HG03139 (cell line): ENCODE measurements at regions not wholly inside any gene's neighbourhood (a gene's known extent, or its start where the extent isn't known, plus 50 kb on each side); places are given as distances from the start of the nearest gene placed in this dataset.
"Not testable (repeated sequence)": the region's sequence is repeated elsewhere in the genome, so short reads cannot be mapped to it uniquely, and the experiment has no call there.

Experiments
- ATAC-seq: cut with Tn5 transposase; IDR thresholded peaks from one replicate; pipeline ENCODE4 v1.9.1; 2021; ENCODE audit not compliant: unreplicated experiment

GRCh38 chr7:9671979-9672917, 1238.8 kb downstream of the NXPH1 start:
- no peak for ATAC-seq

- ATAC-seq, result no peak
Measured at GRCh38 chr7:9680713-9681112, 1247.3 kb downstream of the NXPH1 start.

GRCh38 chr7:9681284-9681683, 1247.9 kb downstream of the NXPH1 start:
- no peak for ATAC-seq

DNA sequence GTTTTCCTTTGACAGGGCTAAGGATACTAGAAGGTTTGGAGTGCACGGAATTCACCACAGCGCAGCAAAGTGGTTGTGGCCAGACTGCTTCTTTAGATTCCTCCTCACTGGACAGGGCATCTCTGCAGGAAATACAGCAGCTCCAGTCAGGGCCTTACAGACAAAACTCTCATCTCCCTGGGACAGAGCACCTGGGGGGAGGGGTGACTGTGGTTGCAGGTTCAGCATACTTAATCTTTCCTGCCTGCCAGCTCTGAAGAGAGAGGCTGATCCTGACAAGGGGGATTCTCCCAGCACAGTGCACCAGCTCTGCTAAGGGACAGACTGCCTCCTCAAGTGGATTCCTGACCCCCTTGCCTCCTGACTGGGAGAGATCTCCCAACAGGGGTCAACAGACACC, 1257.9 kb downstream of the NXPH1 start:
- ATAC-seq, result no peak

DNA sequence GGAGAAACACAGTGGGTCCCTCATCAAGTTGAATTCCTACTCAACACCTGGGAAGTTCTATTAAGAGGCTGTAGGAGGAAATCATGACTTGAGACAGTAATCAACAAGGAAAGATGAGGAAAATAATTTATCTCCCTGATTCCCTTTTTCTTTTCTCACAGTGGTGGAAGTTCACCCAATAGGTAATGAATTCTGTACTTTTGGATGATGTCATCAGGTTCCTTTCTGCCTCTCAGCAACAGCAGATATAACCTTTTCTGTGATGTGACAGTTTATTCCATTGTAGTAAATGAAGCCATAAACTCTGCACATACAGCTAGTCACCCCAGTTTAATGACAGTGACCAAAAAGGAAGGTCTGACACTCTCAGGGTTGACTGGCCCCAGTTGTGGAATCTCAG, 1265.0 kb downstream of the NXPH1 start:
- ATAC-seq, result no peak

GRCh38 chr7:9709216-9709615, 1264.5 kb upstream of the PHF14 start:
- ATAC-seq, result no peak

- no peak for ATAC-seq
Measured at GRCh38 chr7:9711259-9711918, 1262.3 kb upstream of the PHF14 start.

- ATAC-seq, result no peak
Measured at GRCh38 chr7:9718071-9718661, 1255.5 kb upstream of the PHF14 start.

GRCh38 chr7:9719303-9719702, 1254.4 kb upstream of the PHF14 start:
- ATAC-seq, result no peak

DNA sequence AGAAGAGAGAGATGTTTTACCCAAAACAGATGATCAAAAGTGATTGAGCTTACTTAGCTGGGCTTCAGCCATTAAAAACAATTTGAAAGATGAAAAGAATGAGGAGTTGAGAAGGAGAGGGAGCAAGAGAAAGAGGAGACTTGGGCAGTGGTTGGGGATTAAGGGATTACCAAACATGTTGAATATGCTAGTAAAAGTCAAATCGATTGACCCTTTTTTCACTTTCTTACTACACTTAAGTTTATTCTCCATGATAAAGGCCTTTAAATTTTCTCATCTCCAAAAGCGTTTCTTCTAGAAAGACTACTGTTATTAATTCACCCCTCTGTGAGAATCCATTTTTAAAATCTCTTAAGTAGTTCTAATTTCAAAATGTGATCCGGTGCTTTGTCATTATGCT, 1254.0 kb upstream of the PHF14 start:
- ATAC-seq, result no peak

GRCh38 chr7:9725940-9726663, 1247.6 kb upstream of the PHF14 start:
- ATAC-seq, result not testable (repeated sequence)

DNA sequence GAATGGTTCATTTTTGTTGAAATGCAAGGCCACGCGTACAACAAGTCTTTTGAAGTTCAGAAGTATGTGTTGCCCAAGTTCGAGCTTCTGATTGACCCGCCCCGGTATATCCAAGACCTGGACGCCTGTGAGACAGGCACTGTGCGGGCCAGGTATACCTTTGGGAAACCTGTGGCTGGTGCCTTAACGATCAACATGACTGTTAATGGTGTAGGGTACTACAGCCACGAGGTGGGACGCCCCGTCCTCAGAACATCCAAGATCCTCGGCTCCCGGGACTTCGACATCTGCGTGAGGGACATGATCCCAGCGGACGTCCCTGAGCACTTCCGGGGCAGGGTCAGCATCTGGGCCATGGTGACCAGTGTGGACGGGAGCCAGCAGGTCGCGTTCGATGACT, 1246.9 kb upstream of the PHF14 start:
- ATAC-seq, result not testable (repeated sequence)

DNA sequence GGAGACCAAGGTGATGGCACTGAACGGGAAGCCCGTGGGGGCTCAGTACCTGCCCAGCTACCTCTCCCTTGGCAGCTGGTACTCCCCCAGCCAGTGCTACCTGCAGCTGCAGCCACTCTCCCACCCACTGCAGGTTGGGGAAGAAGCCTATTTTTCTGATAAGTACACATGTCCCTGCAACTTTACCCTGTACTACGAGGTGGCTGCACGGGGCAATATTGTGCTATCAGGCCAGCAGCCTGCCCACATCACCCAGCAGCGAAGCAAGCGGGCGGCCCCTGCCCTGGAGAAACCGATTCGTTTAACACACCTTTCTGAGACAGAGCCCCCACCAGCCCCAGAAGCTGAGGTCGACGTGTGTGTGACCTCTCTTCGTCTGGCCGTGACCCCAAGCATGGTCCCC, 1246.2 kb upstream of the PHF14 start:
- not testable (repeated sequence) for ATAC-seq

DNA sequence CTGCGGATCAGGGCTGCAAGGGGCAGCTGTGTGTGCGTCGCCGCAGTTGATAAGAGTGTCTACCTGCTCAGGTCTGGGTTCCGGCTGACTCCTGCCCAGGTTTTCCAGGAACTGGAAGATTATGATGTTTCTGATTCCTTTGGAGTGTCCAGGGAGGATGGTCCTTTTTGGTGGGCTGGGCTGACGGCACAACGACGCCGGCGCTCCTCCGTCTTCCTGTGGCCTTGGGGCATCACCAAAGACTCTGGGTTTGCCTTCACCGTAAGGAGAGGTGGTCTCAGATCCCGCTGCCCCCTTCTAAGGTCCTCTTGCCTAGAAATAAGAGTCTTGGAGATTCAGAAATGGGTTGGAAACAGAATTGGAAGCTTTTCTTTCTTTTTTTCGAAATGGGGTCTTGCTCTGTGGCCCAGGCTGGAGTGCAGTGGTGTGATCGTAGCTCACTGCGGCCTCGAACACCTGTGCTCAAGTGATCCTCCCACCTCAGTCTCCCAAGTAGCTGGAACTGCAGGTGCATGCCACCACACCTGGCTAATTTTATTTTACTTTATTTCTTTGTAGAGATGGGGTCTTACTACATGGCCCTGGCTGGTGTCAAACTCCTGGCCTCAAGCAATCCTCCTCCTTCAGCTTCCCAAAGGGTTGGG, 1245.5 kb upstream of the PHF14 start:
- ATAC-seq, result not testable (repeated sequence)

DNA sequence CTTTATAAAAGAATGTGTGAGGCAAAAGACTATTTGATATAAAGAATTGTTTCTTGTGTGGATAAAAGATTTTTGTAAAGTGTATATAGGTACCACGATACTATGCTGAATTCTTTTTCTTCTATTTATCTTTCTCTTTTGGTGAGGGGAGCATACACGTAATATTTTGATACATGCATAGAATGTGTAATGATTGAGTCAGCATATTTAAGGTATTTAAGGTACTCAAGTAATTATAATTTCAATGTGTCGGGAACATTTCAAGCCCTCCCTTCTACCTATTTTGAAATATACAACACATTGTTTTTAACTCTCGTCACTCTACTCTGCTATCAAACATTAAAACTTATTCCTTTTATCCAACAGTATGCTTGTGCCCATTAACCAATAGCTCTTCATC, 1221.6 kb upstream of the PHF14 start:
- ATAC-seq, result no peak

- ATAC-seq, result no peak
Measured at GRCh38 chr7:9761224-9761623, 1212.4 kb upstream of the PHF14 start.

- no peak for ATAC-seq
Measured at GRCh38 chr7:9776900-9777299, 1196.8 kb upstream of the PHF14 start.

GRCh38 chr7:9778367-9778766, 1195.3 kb upstream of the PHF14 start:
- no peak for ATAC-seq

DNA sequence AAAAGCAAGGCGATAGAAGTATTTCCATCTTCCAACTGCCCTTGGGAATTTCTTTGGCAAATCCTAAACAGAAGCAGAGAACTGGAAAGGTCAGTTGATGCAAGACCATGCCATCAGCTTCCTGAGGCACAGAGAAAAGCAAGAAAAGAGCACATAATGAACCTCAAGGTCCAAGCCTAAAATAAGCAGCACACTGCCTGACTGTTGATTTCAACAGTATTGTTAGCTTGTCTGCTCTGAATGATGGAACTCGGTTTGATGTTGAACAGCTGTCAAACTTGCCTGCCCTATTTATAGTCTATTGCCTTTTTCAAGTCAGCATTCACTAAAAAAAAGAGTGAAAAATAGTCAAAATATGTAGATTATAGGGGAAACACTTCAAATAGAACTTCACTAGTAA, 1192.0 kb upstream of the PHF14 start:
- no peak for ATAC-seq

DNA sequence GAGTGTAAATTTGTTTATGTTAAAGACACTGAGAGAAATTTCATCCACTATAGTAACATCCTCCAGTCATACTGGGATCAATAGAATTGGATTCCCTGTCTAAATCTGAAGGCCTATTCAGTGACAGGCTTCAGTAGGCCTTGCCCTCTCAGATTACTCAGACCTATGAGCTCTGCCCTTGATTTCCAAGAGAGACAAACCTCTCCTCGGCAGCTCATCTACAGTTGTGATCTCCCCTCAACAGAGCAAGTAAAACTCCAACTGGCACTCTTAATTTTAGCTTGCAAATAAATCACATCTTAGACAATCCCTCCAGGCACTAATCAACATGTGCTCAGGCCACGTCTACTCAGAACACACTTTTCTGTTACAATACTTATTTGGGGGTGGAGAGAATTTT, 1191.4 kb upstream of the PHF14 start:
- no peak for ATAC-seq

DNA sequence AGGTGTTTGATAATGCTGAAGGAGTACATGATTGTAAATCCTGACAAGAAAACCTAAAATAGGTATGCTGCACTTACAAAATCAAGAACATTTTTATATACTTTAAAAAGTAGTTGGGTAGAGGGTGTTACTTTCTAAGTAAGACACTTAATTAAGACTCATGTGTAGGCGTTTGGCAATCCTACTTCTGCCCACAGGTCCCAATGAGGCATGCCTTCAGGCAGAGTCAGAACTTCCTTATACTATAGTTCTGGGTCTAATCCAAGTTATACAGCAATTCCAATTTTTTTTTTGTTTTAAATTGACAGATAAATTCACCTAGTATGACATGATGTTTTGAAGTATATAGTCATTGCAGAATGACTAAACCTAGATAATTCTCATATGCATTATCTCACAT, 1188.5 kb upstream of the PHF14 start:
- ATAC-seq, result no peak
